Esophagus muscularis mucosa (tissue), 4 donors: ENCODE measurements at regions not wholly inside any gene's neighbourhood (a gene's known extent, or its start where the extent isn't known, plus 50 kb on each side); places are given as distances from the start of the nearest gene placed in this dataset.

Experiments used
- DNase-seq: peaks from one replicate; pipeline ENCODE4 v3.0.0-alpha.2; 2017; ENCODE audit errors: extremely low spot score
- H3K27ac ChIP-seq, 4 donors: fragments of 200-600 bp; sonication (generic); replicated peaks in 1 of 4; 1 replicate in 3 of 4; 2 replicates in 1 of 4; pipeline ENCODE4 v1.5.1; 2016 to 2019; ENCODE audit warnings: mild to moderate bottlenecking in 1 of 4
- H3K27me3 ChIP-seq, 4 donors: fragments of 200-600 bp; sonication (generic); one replicate each; pipeline versions ENCODE4 v1.5.1 to v1.6.0; 2016 to 2019
- H3K36me3 ChIP-seq, 4 donors: fragments of 200-600 bp; sonication (generic); one replicate each; pipeline ENCODE4 v1.5.1; 2016 to 2019
- H3K4me1 ChIP-seq, 4 donors: fragments of 200-600 bp; sonication (generic); one replicate each; pipeline ENCODE4 v1.5.1; 2016 to 2019
- H3K4me3 ChIP-seq, 4 donors: fragments of 200-600 bp; sonication (generic); 1 replicate in 2 of 4; 2 replicates in 2 of 4; pipeline ENCODE4 v1.5.1; 2016 to 2019; ENCODE audit warnings: mild to moderate bottlenecking in 4 of 4, moderate library complexity in 1 of 4
- H3K9me3 ChIP-seq, 4 donors: fragments of 200-600 bp; sonication (generic); 1 replicate in 3 of 4; 2 replicates in 1 of 4; pipeline ENCODE4 v1.5.1; 2016 to 2019
- CTCF ChIP-seq, 3 experiments: fragments of 200-600 bp in 2 of 3; fragments of 450-650 bp in 1 of 3; sonication (generic) in 2 of 3; IDR thresholded peaks; one replicate each; pipeline ENCODE4 v1.5.1; 2017 to 2019; ENCODE audit warnings: antibody characterized with exemption in 3 of 3, mild to moderate bottlenecking in 2 of 3, moderate library complexity in 1 of 3
- EP300 ChIP-seq: sonication (generic); formaldehyde crosslinking; IDR thresholded peaks from one replicate; pipeline ENCODE4 v1.6.1; 2017; ENCODE audit warnings: antibody characterized with exemption
- POLR2A ChIP-seq: fragments of 450-650 bp; IDR thresholded peaks from one replicate; pipeline ENCODE4 v1.6.1; 2017; ENCODE audit warnings: antibody characterized with exemption, moderate library complexity, mild to moderate bottlenecking, low read depth
- POLR2AphosphoS5 ChIP-seq, 2 donors: sonication (generic); formaldehyde crosslinking; IDR thresholded peaks; one replicate each; pipeline ENCODE4 v1.6.1; 2017; ENCODE audit warnings: antibody characterized with exemption in 2 of 2
- WGBS: methylation state at CpG from one replicate; pipeline ENCODE4 v1.1.5; 2018; 5-methylcytosine and 5-hydroxymethylcytosine counted together
- intact Hi-C: fragments of 100-400 bp; cut with DNase I; formaldehyde crosslinking; loops from one replicate; pipeline ENCODE4 v1.15.1; 2023

- 31% methylated on average over 4 of the region's 4 CpGs for WGBS
- H3K4me1 ChIP-seq = peaks cover 0 to 15% (median 6%) of the 10 kb centered on the region in 4 donors
- intact Hi-C loops = no loop called here
- TF ChIP-seq EP300 (no peak), CTCF (IDR thresholded peaks at IDR 0.05) (no peak), POLR2A (no peak), POLR2AphosphoS5 (IDR thresholded peaks at IDR 0.05) (no peak)
- H3K4me3 ChIP-seq = no peak overlapping the region
- H3K27ac ChIP-seq = no peak overlapping the region
- peaks cover 0 to 12% (median 2%) of the 10 kb centered on the region in 4 donors for H3K9me3 ChIP-seq
- no peaks in the 10 kb centered on the region for H3K36me3 ChIP-seq
- no peak for DNase-seq
- no peaks in the 10 kb centered on the region for H3K27me3 ChIP-seq
These were observed 108.9 kb downstream of the IFI44 start for GRCh38 chr1:78758506-78758905.

- 75% methylated on average over 3 of the region's 3 CpGs for WGBS
- Histone ChIP-seq H3K4me3 (no peak overlapping the region), H3K27me3 (no peaks in the 10 kb centered on the region), H3K36me3 (no peaks in the 10 kb centered on the region), H3K9me3 (peaks cover 0 to 2% (median 0%) of the 10 kb centered on the region in 4 donors), H3K4me1 (peaks cover 0 to 15% (median 6%) of the 10 kb centered on the region in 4 donors), H3K27ac (no peak overlapping the region)
- TF ChIP-seq EP300 (no peak), POLR2A (no peak)
- intact Hi-C loops = no loop called here
- no peak for DNase-seq
These were observed 110.2 kb downstream of the IFI44 start for GRCh38 chr1:78759881-78760280.

GRCh38 chr1:78760858-78761257, 111.2 kb downstream of the IFI44 start:
- Histone ChIP-seq H3K4me3 (no peak overlapping the region), H3K36me3 (no peaks in the 10 kb centered on the region), H3K27me3 (no peaks in the 10 kb centered on the region), H3K9me3 (no peaks in the 10 kb centered on the region), H3K27ac (no peak overlapping the region), H3K4me1 (peaks cover 0 to 15% (median 6%) of the 10 kb centered on the region in 4 donors)
- TF ChIP-seq EP300 (no peak), POLR2A (no peak), POLR2AphosphoS5 (IDR thresholded peaks at IDR 0.05) (no peak), CTCF (IDR thresholded peaks at IDR 0.05) (no peak)
- DNase-seq = no peak
- WGBS = 61% methylated on average over 2 of the region's 2 CpGs
- intact Hi-C loops = no loop called here

- Histone ChIP-seq H3K36me3 (no peaks in the 10 kb centered on the region), H3K27ac (no peak overlapping the region), H3K4me1 (peaks cover 0 to 15% (median 6%) of the 10 kb centered on the region in 4 donors), H3K4me3 (no peak overlapping the region), H3K27me3 (no peaks in the 10 kb centered on the region), H3K9me3 (no peaks in the 10 kb centered on the region)
- DNase-seq = no peak
- intact Hi-C loops = no loop called here
- no peak for TF ChIP-seq EP300
- no peak for TF ChIP-seq POLR2A
- TF ChIP-seq POLR2AphosphoS5 (IDR thresholded peaks at IDR 0.05) = no peak
- TF ChIP-seq CTCF (IDR thresholded peaks at IDR 0.05) = no peak
- WGBS = 94% methylated on average over 4 of the region's 4 CpGs
These were observed 112.5 kb downstream of the IFI44 start for GRCh38 chr1:78762113-78762512.

- H3K4me3 ChIP-seq = no peak overlapping the region
- H3K27me3 ChIP-seq = no peaks in the 10 kb centered on the region
- H3K9me3 ChIP-seq = no peaks in the 10 kb centered on the region
- intact Hi-C loops = no loop called here
- no peaks in the 10 kb centered on the region for H3K4me1 ChIP-seq
- TF ChIP-seq POLR2A (no peak), EP300 (no peak), POLR2AphosphoS5 (IDR thresholded peaks at IDR 0.05) (no peak), CTCF (IDR thresholded peaks at IDR 0.05) (no peak)
- 93% methylated on average over 3 of the region's 3 CpGs for WGBS
- H3K27ac ChIP-seq = no peak overlapping the region
- no peaks in the 10 kb centered on the region for H3K36me3 ChIP-seq
- DNase-seq = no peak
These were observed 115.9 kb downstream of the IFI44 start for GRCh38 chr1:78765489-78765888.
